SU-DHL-6 (cell line): ENCODE measurements at regions not wholly inside any gene's neighbourhood (a gene's known extent, or its start where the extent isn't known, plus 50 kb on each side); places are given as distances from the start of the nearest gene placed in this dataset.

ENCODE experiments used
- CTCF ChIP-seq: fragments of 200-600 bp; sonication (generic); IDR thresholded peaks from one replicate; pipeline ENCODE4 v1.5.1; 2017; ENCODE audit warnings: antibody characterized with exemption, mild to moderate bottlenecking, low read length, moderate library complexity; ENCODE audit not compliant: insufficient read depth, poor library complexity, severe bottlenecking
- EZH2phosphoT487 ChIP-seq: fragments of 200-600 bp; sonication (generic), shearing (Covaris generic); conservative IDR thresholded peaks from 2 replicates; pipeline ENCODE4 v1.6.1; 2018; ENCODE audit warnings: mild to moderate bottlenecking, antibody characterized with exemption, low read length, moderate library complexity, mixed read lengths

GRCh38 chr3:14305324-14305723, 97.1 kb upstream of the SLC6A6 start:
- TF ChIP-seq CTCF, result no peak
- no peak for TF ChIP-seq EZH2phosphoT487
